OCI-LY3 (cell line): ENCODE measurements at regions not wholly inside any gene's neighbourhood (a gene's known extent, or its start where the extent isn't known, plus 50 kb on each side); places are given as distances from the start of the nearest gene placed in this dataset.

Experiments
- CTCF ChIP-seq: fragments of 200-600, 300-600 bp; sonication (generic); IDR thresholded peaks from 2 replicates; pipeline ENCODE4 v1.5.1; 2014; ENCODE audit warnings: antibody characterized with exemption, low read length, low read depth
- EZH2phosphoT487 ChIP-seq: fragments of 200-600 bp; shearing (Covaris generic); IDR thresholded peaks from 2 replicates; pipeline ENCODE4 v1.6.1; 2018; ENCODE audit warnings: antibody characterized with exemption, mixed run types, low read depth

GRCh38 chr12:94819011-94819410, 168.7 kb upstream of the TMCC3 start:
- TF ChIP-seq CTCF (no peak), EZH2phosphoT487 (no peak)
